ENCODE measurements at regions not wholly inside any gene's neighbourhood (a gene's known extent, or its start where the extent isn't known, plus 50 kb on each side); places are given as distances from the start of the nearest gene placed in this dataset.

- peaks cover 19% of the 10 kb centered on the region for H3K4me1 ChIP-seq (ENCODE audit: low read depth)
- TF ChIP-seq CTCF (IDR thresholded peaks at IDR 0.05; ENCODE audit: low read depth, low read length): no peak
- no peak overlapping the region for H3K27ac ChIP-seq
- no peaks in the 10 kb centered on the region for H3K27me3 ChIP-seq
- no peaks in the 10 kb centered on the region for H3K36me3 ChIP-seq
- no peak for DNase-seq (ENCODE audit: low read depth in 1 of 2, low spot score in 1 of 2)
- H3K4me3 ChIP-seq: no peak overlapping the region
- H3K9me3 ChIP-seq (ENCODE audit: low read depth): no peaks in the 10 kb centered on the region
Observed at GRCh38 chr11:95301474-95301873, 70.5 kb upstream of the SESN3 start.

- no peak overlapping the region for H3K4me3 ChIP-seq
- TF ChIP-seq CTCF (IDR thresholded peaks at IDR 0.05; ENCODE audit: low read depth, low read length): no peak
- DNase-seq (ENCODE audit: low read depth in 1 of 2, low spot score in 1 of 2): no peak
- H3K27me3 ChIP-seq: no peaks in the 10 kb centered on the region
- H3K36me3 ChIP-seq: no peaks in the 10 kb centered on the region
- peaks cover 23% of the 10 kb centered on the region for H3K4me1 ChIP-seq (ENCODE audit: low read depth)
- H3K27ac ChIP-seq: no peak overlapping the region
- H3K9me3 ChIP-seq (ENCODE audit: low read depth): no peaks in the 10 kb centered on the region
Observed at GRCh38 chr11:95299078-95299679, 68.2 kb upstream of the SESN3 start.

DNA sequence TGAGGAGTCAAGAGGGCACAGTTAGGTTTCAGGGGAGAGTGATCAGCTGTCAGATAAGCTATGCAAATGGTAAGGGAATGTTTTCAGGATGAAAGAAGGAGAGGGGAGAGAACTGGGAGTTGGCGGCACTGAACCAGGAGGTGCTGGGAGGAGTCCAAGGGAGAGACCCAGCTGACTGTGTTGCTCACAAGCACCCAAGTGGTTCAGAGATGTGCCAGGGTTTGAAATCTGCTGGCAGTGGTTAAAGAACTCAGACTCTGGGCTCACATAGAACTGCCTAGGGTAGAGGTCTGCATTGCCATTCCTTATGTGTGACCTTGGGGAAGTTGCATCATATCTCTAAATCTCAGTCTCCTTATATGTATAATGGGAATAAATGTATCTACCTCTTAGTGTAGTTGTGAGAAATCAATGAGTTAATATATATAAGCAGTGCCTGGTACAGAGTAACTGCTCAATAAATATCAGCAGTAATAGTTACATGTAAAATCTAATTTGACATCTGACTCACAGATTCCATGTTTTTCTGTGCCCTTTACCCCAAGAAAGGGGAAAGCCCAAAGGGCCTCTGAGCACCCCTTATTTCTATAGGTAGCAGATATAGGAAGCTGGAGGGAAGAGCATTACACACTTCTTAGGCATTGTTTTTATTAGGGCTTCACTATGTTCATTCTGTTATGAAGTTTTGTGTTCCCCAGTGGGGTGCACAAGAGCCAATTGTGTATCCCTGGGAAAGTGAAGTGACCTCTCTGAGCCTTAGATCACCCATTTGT is 66.9 kb upstream of the SESN3 start:
- Histone ChIP-seq H3K9me3 (ENCODE audit: low read depth) (no peaks in the 10 kb centered on the region), H3K4me3 (no peak overlapping the region), H3K27me3 (no peaks in the 10 kb centered on the region), H3K27ac (no peak overlapping the region), H3K4me1 (ENCODE audit: low read depth) (peaks cover 23% of the 10 kb centered on the region), H3K36me3 (no peaks in the 10 kb centered on the region)
- no peak for TF ChIP-seq CTCF (IDR thresholded peaks at IDR 0.05; ENCODE audit: low read depth, low read length)
- no peak for DNase-seq (ENCODE audit: low read depth in 1 of 2, low spot score in 1 of 2)

- no peak overlapping the region for H3K27ac ChIP-seq
- DNase-seq (ENCODE audit: low read depth in 1 of 2, low spot score in 1 of 2): no peak
- H3K36me3 ChIP-seq: no peaks in the 10 kb centered on the region
- H3K9me3 ChIP-seq (ENCODE audit: low read depth): no peaks in the 10 kb centered on the region
- H3K4me1 ChIP-seq (ENCODE audit: low read depth): peaks cover 23% of the 10 kb centered on the region
- no peak overlapping the region for H3K4me3 ChIP-seq
- no peaks in the 10 kb centered on the region for H3K27me3 ChIP-seq
- no peak for TF ChIP-seq CTCF (IDR thresholded peaks at IDR 0.05; ENCODE audit: low read depth, low read length)
Observed at GRCh38 chr11:95296621-95297025, 65.6 kb upstream of the SESN3 start.

- no peaks in the 10 kb centered on the region for H3K36me3 ChIP-seq
- peaks cover 23% of the 10 kb centered on the region for H3K4me1 ChIP-seq (ENCODE audit: low read depth)
- H3K27me3 ChIP-seq: no peaks in the 10 kb centered on the region
- H3K27ac ChIP-seq: no peak overlapping the region
- TF ChIP-seq CTCF (IDR thresholded peaks at IDR 0.05; ENCODE audit: low read depth, low read length): no peak
- H3K9me3 ChIP-seq (ENCODE audit: low read depth): no peaks in the 10 kb centered on the region
- peak; percentile 36 to 44 for DNase-seq (ENCODE audit: low read depth in 1 of 2, low spot score in 1 of 2)
- H3K4me3 ChIP-seq: no peak overlapping the region
Observed at GRCh38 chr11:95296165-95296564, 65.2 kb upstream of the SESN3 start.
